ENCODE measurements at regions not wholly inside any gene's neighbourhood (a gene's known extent, or its start where the extent isn't known, plus 50 kb on each side); places are given as distances from the start of the nearest gene placed in this dataset.

DNA sequence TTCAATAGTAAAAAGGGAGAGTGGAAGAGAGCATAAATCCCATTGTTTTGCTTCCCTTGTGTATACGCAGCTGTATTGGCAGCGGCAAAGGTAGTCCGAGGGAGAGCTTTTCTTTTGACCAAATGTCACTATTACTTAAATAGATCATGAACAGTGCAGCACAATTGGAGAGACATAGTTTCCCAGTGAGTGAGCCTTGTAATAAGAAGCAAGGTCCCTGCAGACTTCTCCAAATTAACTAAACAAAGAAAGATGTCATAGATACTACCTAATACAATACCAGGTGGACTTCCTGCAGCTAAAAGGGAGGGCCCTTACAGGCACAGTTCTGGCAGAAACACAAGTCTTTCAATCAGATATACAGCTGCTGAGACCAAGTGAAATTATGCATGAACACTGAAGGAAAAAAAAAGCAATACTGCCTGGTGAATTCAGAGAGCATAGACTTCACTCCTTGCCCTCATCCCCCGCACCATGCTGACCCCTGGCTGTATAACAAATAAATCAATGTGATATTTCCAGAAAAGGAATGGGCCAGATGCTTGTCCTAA lies 404.7 kb upstream of the CDH2 start:
- TF ChIP-seq ZFX (IDR thresholded peaks at IDR 0.05; ENCODE audit: borderline replicate concordance) = no peak
- TF ChIP-seq, protein P1, sequence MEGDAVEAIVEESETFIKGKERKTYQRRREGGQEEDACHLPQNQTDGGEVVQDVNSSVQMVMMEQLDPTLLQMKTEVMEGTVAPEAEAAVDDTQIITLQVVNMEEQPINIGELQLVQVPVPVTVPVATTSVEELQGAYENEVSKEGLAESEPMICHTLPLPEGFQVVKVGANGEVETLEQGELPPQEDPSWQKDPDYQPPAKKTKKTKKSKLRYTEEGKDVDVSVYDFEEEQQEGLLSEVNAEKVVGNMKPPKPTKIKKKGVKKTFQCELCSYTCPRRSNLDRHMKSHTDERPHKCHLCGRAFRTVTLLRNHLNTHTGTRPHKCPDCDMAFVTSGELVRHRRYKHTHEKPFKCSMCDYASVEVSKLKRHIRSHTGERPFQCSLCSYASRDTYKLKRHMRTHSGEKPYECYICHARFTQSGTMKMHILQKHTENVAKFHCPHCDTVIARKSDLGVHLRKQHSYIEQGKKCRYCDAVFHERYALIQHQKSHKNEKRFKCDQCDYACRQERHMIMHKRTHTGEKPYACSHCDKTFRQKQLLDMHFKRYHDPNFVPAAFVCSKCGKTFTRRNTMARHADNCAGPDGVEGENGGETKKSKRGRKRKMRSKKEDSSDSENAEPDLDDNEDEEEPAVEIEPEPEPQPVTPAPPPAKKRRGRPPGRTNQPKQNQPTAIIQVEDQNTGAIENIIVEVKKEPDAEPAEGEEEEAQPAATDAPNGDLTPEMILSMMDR (IDR thresholded peaks at IDR 0.05) = no peak
- no peak overlapping the region for H3K27ac ChIP-seq

- H3K27ac ChIP-seq = no peak overlapping the region
- no peak for TF ChIP-seq ZFX (IDR thresholded peaks at IDR 0.05; ENCODE audit: borderline replicate concordance)
Observed at GRCh38 chr18:28576941-28577340, 400.0 kb upstream of the CDH2 start.

DNA sequence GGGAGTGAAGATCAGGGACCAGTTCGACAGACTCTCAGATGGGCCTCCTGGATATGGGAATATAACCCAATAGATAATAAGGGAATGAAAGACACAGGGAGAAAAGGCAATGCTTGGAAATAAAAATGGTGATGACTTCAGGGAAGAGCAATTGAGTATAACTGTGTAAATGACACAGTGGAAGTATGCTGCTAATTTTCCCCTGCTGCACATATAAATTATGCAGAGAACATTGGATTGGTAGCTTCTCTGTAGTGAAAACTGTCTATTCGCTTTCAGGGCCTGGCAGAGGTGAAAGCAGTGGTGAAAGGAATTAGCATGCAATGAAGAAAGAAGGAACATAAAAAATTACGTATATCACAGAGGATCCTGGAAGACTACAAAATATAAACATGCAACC lies 398.2 kb upstream of the CDH2 start:
- TF ChIP-seq, protein P1 (IDR thresholded peaks at IDR 0.05) = no peak
- no peak for TF ChIP-seq ZFX (IDR thresholded peaks at IDR 0.05; ENCODE audit: borderline replicate concordance)
- no peak overlapping the region for H3K27ac ChIP-seq

DNA sequence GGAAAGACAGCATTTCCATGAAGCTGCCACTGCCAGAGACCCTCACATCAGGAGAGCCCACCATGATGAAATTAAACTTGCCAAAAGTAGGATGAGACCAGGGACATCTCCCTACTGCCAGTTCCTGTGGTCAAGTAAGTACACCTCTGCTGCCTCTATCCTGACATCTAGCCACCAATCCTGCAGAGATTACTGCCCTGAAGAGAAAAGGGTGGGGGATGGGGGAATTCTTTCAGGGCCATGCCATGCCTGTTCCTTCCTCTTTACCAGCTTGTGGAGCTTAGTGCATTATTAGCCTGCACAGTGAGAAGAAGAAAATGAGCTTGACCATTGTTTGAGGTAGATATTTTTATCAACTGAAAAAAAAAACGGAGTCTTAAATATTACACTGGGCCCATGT lies 397.2 kb upstream of the CDH2 start:
- no peak overlapping the region for H3K27ac ChIP-seq
- TF ChIP-seq, protein P1 (IDR thresholded peaks at IDR 0.05) = no peak
- no peak for TF ChIP-seq ZFX (IDR thresholded peaks at IDR 0.05; ENCODE audit: borderline replicate concordance)

DNA sequence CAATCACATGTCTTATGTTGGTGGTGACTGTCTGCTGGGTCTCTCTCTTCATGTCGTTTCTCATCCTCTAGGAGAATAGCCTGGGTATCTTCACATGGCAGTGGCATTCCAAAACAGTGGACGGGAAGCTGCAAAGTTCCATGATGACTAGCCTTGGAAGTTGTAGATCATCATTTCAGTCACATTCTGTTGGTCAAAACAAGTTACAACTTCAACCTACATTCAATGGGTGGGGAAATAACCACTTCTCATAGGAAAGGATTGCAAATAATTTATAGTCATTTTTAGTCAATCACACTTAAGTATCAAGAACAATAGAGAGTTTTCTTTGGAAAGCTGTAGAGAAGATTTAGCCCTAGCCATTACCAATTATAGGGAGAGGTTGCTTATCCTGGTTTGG lies 395.0 kb upstream of the CDH2 start:
- no peak for TF ChIP-seq ZFX (IDR thresholded peaks at IDR 0.05; ENCODE audit: borderline replicate concordance)
- TF ChIP-seq, protein P1 (IDR thresholded peaks at IDR 0.05) = no peak
- H3K27ac ChIP-seq = no peak overlapping the region

DNA sequence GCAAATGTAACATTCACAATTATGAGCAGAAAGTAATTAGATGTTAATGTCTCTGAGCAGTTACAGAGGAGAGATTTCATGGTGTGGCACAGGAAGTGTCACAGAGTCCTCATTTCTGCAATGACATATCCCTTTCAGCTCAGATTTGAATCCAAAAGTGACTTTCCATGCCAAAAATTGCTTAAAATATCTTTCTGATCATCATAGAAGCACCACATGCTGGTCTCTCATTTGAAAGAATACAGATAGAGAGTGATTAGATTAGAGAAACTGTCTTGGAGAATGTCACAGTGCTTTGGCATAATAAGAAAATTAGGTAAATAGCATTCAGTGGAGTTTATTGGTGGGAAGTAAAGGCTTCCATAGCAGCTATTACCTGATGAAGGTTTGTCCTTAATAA lies 383.4 kb upstream of the CDH2 start:
- TF ChIP-seq, protein P1 (IDR thresholded peaks at IDR 0.05) = no peak
- no peak for TF ChIP-seq ZFX (IDR thresholded peaks at IDR 0.05; ENCODE audit: borderline replicate concordance)
- H3K27ac ChIP-seq = no peak overlapping the region

- H3K27ac ChIP-seq = no peak overlapping the region
- TF ChIP-seq, protein P1 (IDR thresholded peaks at IDR 0.05) = no peak
- no peak for TF ChIP-seq ZFX (IDR thresholded peaks at IDR 0.05; ENCODE audit: borderline replicate concordance)
Observed at GRCh38 chr18:28559511-28559910, 382.6 kb upstream of the CDH2 start.

- H3K27ac ChIP-seq = no peak overlapping the region
- TF ChIP-seq, protein P1 (IDR thresholded peaks at IDR 0.05) = no peak
- TF ChIP-seq ZFX (IDR thresholded peaks at IDR 0.05; ENCODE audit: borderline replicate concordance) = no peak
Observed at GRCh38 chr18:28541934-28542333, 365.0 kb upstream of the CDH2 start.
